Esophagus squamous epithelium (tissue), 4 donors: ENCODE measurements at regions not wholly inside any gene's neighbourhood (a gene's known extent, or its start where the extent isn't known, plus 50 kb on each side); places are given as distances from the start of the nearest gene placed in this dataset.

ENCODE experiments used
- CTCF ChIP-seq, 6 experiments: fragments of 450-650 bp in 4 of 6; fragments of 200-600 bp in 2 of 6; sonication (generic) in 2 of 6; IDR thresholded peaks; one replicate each; pipeline ENCODE4 v1.5.1; 2016 to 2019; ENCODE audit warnings: antibody characterized with exemption in 6 of 6, mild to moderate bottlenecking in 4 of 6, moderate library complexity in 4 of 6
- POLR2A ChIP-seq, 4 donors: fragments of 450-650 bp; IDR thresholded peaks; one replicate each; pipeline ENCODE4 v1.6.1; 2017; ENCODE audit warnings: antibody characterized with exemption in 4 of 4, mild to moderate bottlenecking in 4 of 4, moderate library complexity in 3 of 4

- TF ChIP-seq CTCF (IDR thresholded peaks at IDR 0.05): no peak
- TF ChIP-seq POLR2A (IDR thresholded peaks at IDR 0.05): no peak
Measured at GRCh38 chr9:105957830-105958229, 263.5 kb downstream of the TMEM38B start.
